ENCODE measurements at regions not wholly inside any gene's neighbourhood (a gene's known extent, or its start where the extent isn't known, plus 50 kb on each side); places are given as distances from the start of the nearest gene placed in this dataset.
"Not testable (repeated sequence)": the region's sequence is repeated elsewhere in the genome, so short reads cannot be mapped to it uniquely, and the experiment has no call there.

GRCh38 chr2:234898534-234899053, 53.2 kb upstream of the SH3BP4 start:
- Histone ChIP-seq H3K79me2 (ENCODE audit: insufficient read depth, low read length) (no peaks in the 10 kb centered on the region), H3K27me3 (ENCODE audit: insufficient read depth, low read length, poor library complexity, severe bottlenecking) (no peaks in the 10 kb centered on the region), H3K4me3 (ENCODE audit: low read length, poor library complexity, severe bottlenecking) (no peak overlapping the region), H3K4me2 (ENCODE audit: low read depth, low read length, poor library complexity, severe bottlenecking) (no peak overlapping the region), H3K36me3 (ENCODE audit: insufficient read depth, low read length) (no peaks in the 10 kb centered on the region), H3K4me1 (ENCODE audit: insufficient read depth, low read length, poor library complexity, severe bottlenecking) (no peaks in the 10 kb centered on the region), H3F3A (ENCODE audit: low read depth) (no peaks in the 10 kb centered on the region), H2AFZ (ENCODE audit: low read length) (no peak overlapping the region), H3K9ac (ENCODE audit: low read depth, low read length, poor library complexity, severe bottlenecking) (no peak overlapping the region), H3K9me3 (ENCODE audit: insufficient read depth, low read depth, low read length) (no peaks in the 10 kb centered on the region), H4K20me1 (ENCODE audit: insufficient read depth, low read length, poor library complexity, severe bottlenecking) (no peaks in the 10 kb centered on the region), H3K9me2 (replicated peaks; ENCODE audit: low read depth, low read length) (no peaks in the 10 kb centered on the region)
- TF ChIP-seq EZH2phosphoT487 (IDR thresholded peaks at IDR 0.05; ENCODE audit: borderline replicate concordance): no peak
- TF ChIP-seq, protein P1, sequence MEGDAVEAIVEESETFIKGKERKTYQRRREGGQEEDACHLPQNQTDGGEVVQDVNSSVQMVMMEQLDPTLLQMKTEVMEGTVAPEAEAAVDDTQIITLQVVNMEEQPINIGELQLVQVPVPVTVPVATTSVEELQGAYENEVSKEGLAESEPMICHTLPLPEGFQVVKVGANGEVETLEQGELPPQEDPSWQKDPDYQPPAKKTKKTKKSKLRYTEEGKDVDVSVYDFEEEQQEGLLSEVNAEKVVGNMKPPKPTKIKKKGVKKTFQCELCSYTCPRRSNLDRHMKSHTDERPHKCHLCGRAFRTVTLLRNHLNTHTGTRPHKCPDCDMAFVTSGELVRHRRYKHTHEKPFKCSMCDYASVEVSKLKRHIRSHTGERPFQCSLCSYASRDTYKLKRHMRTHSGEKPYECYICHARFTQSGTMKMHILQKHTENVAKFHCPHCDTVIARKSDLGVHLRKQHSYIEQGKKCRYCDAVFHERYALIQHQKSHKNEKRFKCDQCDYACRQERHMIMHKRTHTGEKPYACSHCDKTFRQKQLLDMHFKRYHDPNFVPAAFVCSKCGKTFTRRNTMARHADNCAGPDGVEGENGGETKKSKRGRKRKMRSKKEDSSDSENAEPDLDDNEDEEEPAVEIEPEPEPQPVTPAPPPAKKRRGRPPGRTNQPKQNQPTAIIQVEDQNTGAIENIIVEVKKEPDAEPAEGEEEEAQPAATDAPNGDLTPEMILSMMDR (conservative IDR thresholded peaks at IDR 0.05; ENCODE audit: low read length): no peak

DNA sequence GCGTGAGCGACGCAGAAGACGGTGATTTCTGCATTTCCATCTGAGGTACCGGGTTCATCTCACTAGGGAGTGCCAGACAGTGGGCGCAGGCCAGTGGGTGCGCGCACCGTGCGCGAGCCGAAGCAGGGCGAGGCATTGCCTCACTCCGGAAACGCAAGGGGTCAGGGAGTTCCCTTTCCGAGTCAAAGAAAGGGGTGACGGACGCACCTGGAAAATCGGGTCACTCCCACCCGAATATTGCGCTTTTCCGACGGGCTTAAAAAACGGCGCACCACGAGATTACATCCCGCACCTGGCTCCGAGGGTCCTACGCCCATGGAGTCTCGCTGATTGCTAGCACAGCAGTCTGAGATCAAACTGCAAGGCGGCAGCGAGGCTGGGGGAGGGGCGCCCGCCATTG, 63.4 kb upstream of the SH3BP4 start:
- H3K4me2 ChIP-seq (ENCODE audit: low read depth, low read length, poor library complexity, severe bottlenecking); H3K4me3 ChIP-seq (ENCODE audit: low read length, poor library complexity, severe bottlenecking); H3K79me2 ChIP-seq (ENCODE audit: insufficient read depth, low read length); H3K4me1 ChIP-seq (ENCODE audit: insufficient read depth, low read length, poor library complexity, severe bottlenecking); H3K9me3 ChIP-seq (ENCODE audit: insufficient read depth, low read depth, low read length); H3K36me3 ChIP-seq (ENCODE audit: insufficient read depth, low read length); H3F3A ChIP-seq (ENCODE audit: low read depth); H3K9ac ChIP-seq (ENCODE audit: low read depth, low read length, poor library complexity, severe bottlenecking); H2AFZ ChIP-seq (ENCODE audit: low read length); H4K20me1 ChIP-seq (ENCODE audit: insufficient read depth, low read length, poor library complexity, severe bottlenecking); H3K27me3 ChIP-seq (ENCODE audit: insufficient read depth, low read length, poor library complexity, severe bottlenecking); H3K9me2 ChIP-seq (replicated peaks; ENCODE audit: low read depth, low read length): not testable (repeated sequence)

- Histone ChIP-seq H3K4me3 (ENCODE audit: low read length, poor library complexity, severe bottlenecking) (no peak overlapping the region), H3K9ac (ENCODE audit: low read depth, low read length, poor library complexity, severe bottlenecking) (no peak overlapping the region), H3K79me2 (ENCODE audit: insufficient read depth, low read length) (no peaks in the 10 kb centered on the region), H4K20me1 (ENCODE audit: insufficient read depth, low read length, poor library complexity, severe bottlenecking) (no peaks in the 10 kb centered on the region), H3K9me3 (ENCODE audit: insufficient read depth, low read depth, low read length) (no peaks in the 10 kb centered on the region), H2AFZ (ENCODE audit: low read length) (no peak overlapping the region), H3K9me2 (replicated peaks; ENCODE audit: low read depth, low read length) (no peaks in the 10 kb centered on the region), H3K36me3 (ENCODE audit: insufficient read depth, low read length) (no peaks in the 10 kb centered on the region), H3K27me3 (ENCODE audit: insufficient read depth, low read length, poor library complexity, severe bottlenecking) (no peaks in the 10 kb centered on the region), H3K4me2 (ENCODE audit: low read depth, low read length, poor library complexity, severe bottlenecking) (no peak overlapping the region), H3K4me1 (ENCODE audit: insufficient read depth, low read length, poor library complexity, severe bottlenecking) (no peaks in the 10 kb centered on the region), H3F3A (ENCODE audit: low read depth) (no peaks in the 10 kb centered on the region)
- TF ChIP-seq, protein P1 (conservative IDR thresholded peaks at IDR 0.05; ENCODE audit: low read length): no peak
- no peak for TF ChIP-seq EZH2phosphoT487 (IDR thresholded peaks at IDR 0.05; ENCODE audit: borderline replicate concordance)
Observed at GRCh38 chr2:234887195-234887594, 64.6 kb upstream of the SH3BP4 start.

GRCh38 chr2:234885886-234886285, 65.9 kb upstream of the SH3BP4 start:
- no peaks in the 10 kb centered on the region for H3K27me3 ChIP-seq (ENCODE audit: insufficient read depth, low read length, poor library complexity, severe bottlenecking)
- no peak for TF ChIP-seq EZH2phosphoT487 (IDR thresholded peaks at IDR 0.05; ENCODE audit: borderline replicate concordance)
- TF ChIP-seq, protein P1 (conservative IDR thresholded peaks at IDR 0.05; ENCODE audit: low read length): no peak
- H3K9me2 ChIP-seq (replicated peaks; ENCODE audit: low read depth, low read length): no peaks in the 10 kb centered on the region
- no peak overlapping the region for H3K4me3 ChIP-seq (ENCODE audit: low read length, poor library complexity, severe bottlenecking)
- no peaks in the 10 kb centered on the region for H3K79me2 ChIP-seq (ENCODE audit: insufficient read depth, low read length)
- no peaks in the 10 kb centered on the region for H3K36me3 ChIP-seq (ENCODE audit: insufficient read depth, low read length)
- no peak overlapping the region for H3K9ac ChIP-seq (ENCODE audit: low read depth, low read length, poor library complexity, severe bottlenecking)
- H3K9me3 ChIP-seq (ENCODE audit: insufficient read depth, low read depth, low read length): no peaks in the 10 kb centered on the region
- H2AFZ ChIP-seq (ENCODE audit: low read length): no peak overlapping the region
- peaks cover 2% of the 10 kb centered on the region for H3K4me1 ChIP-seq (ENCODE audit: insufficient read depth, low read length, poor library complexity, severe bottlenecking)
- H4K20me1 ChIP-seq (ENCODE audit: insufficient read depth, low read length, poor library complexity, severe bottlenecking): no peaks in the 10 kb centered on the region
- H3K4me2 ChIP-seq (ENCODE audit: low read depth, low read length, poor library complexity, severe bottlenecking): no peak overlapping the region
- no peaks in the 10 kb centered on the region for H3F3A ChIP-seq (ENCODE audit: low read depth)

Measured in Loucy (cell line).